Stomach smooth muscle (tissue), 2 donors: ENCODE measurements at regions not wholly inside any gene's neighbourhood (a gene's known extent, or its start where the extent isn't known, plus 50 kb on each side); places are given as distances from the start of the nearest gene placed in this dataset.

ENCODE experiments used
- H3K27ac ChIP-seq: one replicate; pipeline ENCODE4 v1.7.0; 2013; ENCODE audit warnings: mild to moderate bottlenecking, low read length, inconsistent platforms
- H3K27me3 ChIP-seq, 2 donors: one replicate each; pipeline ENCODE4 v1.7.0; 2013; ENCODE audit warnings: low read length in 2 of 2; ENCODE audit not compliant: insufficient read depth in 2 of 2, control insufficient read depth in 1 of 2
- H3K36me3 ChIP-seq, 2 donors: one replicate each; pipeline ENCODE4 v1.7.0; 2013; ENCODE audit warnings: low read length in 2 of 2; ENCODE audit not compliant: control insufficient read depth in 2 of 2, insufficient read depth in 2 of 2
- H3K4me1 ChIP-seq: one replicate; pipeline ENCODE4 v1.7.0; 2013; ENCODE audit warnings: low read length; ENCODE audit not compliant: control insufficient read depth, insufficient read depth
- H3K4me3 ChIP-seq, 2 donors: one replicate each; pipeline ENCODE4 v1.7.0; 2013; ENCODE audit warnings: low read length in 2 of 2
- H3K9ac ChIP-seq, 2 donors: one replicate each; pipeline ENCODE4 v1.7.0; 2013; ENCODE audit warnings: low read length in 2 of 2, mild to moderate bottlenecking in 1 of 2
- H3K9me3 ChIP-seq, 2 donors: one replicate each; pipeline ENCODE4 v1.7.0; 2013; ENCODE audit warnings: low read length in 2 of 2; ENCODE audit not compliant: control insufficient read depth in 2 of 2
- donor health status: healthy.
- donor health status: Pancreatic carcinoma.

DNA sequence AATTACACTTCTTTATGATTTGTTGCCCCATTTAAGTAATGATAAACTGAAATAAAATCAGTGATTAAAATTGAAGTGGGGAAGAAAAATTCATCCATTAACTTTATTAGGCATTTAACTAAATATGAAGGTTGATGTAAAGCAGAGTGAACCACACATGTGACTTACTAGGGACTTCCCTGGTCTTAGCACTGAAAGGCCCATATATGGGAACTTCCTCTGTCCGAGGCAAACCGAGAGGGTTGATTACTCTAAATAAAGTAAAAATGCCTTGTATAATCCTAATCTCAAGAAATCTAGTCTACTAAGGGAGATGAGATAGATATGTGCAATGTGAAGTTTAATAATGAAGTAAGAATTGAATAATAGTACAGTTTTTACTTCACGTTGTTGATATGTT, 403.9 kb upstream of the RPS6KA3 start:
- H3K9me3 ChIP-seq = no peaks in the 10 kb centered on the region
- no peaks in the 10 kb centered on the region for H3K27me3 ChIP-seq
- no peak overlapping the region for H3K27ac ChIP-seq
- H3K36me3 ChIP-seq = no peaks in the 10 kb centered on the region
- H3K9ac ChIP-seq = no peak overlapping the region
- H3K4me3 ChIP-seq = no peak overlapping the region
- no peaks in the 10 kb centered on the region for H3K4me1 ChIP-seq

DNA sequence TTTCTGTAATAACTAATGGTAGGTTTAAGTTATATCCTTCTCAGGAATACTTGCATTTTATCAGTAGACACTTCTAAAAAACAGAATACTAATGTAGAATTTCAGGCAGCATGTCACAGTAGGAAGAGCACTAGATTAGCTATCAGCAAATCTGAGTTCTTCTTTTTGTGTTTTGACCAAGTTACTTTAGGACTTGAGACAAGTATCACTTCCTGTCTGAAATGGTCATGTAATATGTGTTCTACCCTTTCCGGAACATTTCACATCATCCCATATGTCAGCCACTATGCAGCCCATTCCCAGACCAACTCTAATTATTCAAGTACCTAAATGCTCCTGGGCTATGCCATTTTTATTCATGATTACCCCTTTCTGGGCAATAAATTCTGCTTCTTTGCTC, 401.8 kb upstream of the RPS6KA3 start:
- no peak overlapping the region for H3K9ac ChIP-seq
- H3K9me3 ChIP-seq = no peaks in the 10 kb centered on the region
- H3K4me3 ChIP-seq = no peak overlapping the region
- H3K4me1 ChIP-seq = no peaks in the 10 kb centered on the region
- no peaks in the 10 kb centered on the region for H3K27me3 ChIP-seq
- H3K27ac ChIP-seq = no peak overlapping the region
- H3K36me3 ChIP-seq = no peaks in the 10 kb centered on the region

DNA sequence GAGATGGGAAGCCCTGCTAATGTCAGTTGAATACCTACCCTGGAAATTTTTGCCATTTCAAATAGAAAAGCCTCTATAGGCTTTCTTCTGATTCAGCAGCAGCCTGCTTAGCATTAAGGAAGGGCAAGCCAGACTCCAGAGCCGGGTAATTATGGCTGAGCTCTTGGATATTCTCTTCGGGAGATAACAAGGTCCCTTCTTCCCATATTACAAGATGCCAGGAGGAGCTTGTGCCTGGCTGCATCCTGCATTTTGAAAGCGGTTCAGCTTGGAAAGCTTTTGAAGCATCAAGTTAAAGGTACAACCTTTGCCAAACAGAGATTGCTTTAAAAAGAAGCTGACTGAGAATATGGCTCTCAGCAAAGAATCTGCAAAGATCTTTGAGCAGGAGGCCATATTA, 399.6 kb upstream of the RPS6KA3 start:
- H3K4me1 ChIP-seq = no peaks in the 10 kb centered on the region
- H3K9ac ChIP-seq = no peak overlapping the region
- no peaks in the 10 kb centered on the region for H3K9me3 ChIP-seq
- H3K36me3 ChIP-seq = no peaks in the 10 kb centered on the region
- H3K4me3 ChIP-seq = no peak overlapping the region
- H3K27ac ChIP-seq = no peak overlapping the region
- no peaks in the 10 kb centered on the region for H3K27me3 ChIP-seq

DNA sequence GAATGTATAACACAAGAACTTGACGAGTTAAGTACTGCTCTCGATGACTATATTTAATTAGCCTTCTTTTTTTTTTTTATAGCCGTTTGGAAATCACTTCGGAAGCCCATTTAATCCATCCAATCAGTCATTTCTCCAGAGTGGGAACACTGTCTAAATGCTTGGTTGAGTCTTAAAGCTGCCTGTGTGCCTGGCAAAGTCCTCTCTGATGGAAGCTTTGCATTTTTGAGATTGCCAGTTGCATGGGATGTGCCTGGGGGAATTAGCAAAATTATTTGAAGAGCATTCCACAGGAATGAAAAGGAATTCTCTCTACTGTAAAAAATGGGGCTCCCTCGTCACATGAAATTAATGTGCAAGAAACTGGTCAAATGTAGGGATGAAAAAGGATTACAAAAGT, 398.8 kb upstream of the RPS6KA3 start:
- Histone ChIP-seq H3K36me3 (no peaks in the 10 kb centered on the region), H3K4me3 (no peak overlapping the region), H3K4me1 (no peaks in the 10 kb centered on the region), H3K27me3 (no peaks in the 10 kb centered on the region), H3K9me3 (no peaks in the 10 kb centered on the region), H3K27ac (no peak overlapping the region), H3K9ac (no peak overlapping the region)

GRCh38 chrX:20664774-20665173, 398.1 kb upstream of the RPS6KA3 start:
- H3K27ac ChIP-seq = no peak overlapping the region
- H3K36me3 ChIP-seq = no peaks in the 10 kb centered on the region
- no peak overlapping the region for H3K9ac ChIP-seq
- H3K9me3 ChIP-seq = no peaks in the 10 kb centered on the region
- no peaks in the 10 kb centered on the region for H3K27me3 ChIP-seq
- H3K4me3 ChIP-seq = no peak overlapping the region
- no peaks in the 10 kb centered on the region for H3K4me1 ChIP-seq

DNA sequence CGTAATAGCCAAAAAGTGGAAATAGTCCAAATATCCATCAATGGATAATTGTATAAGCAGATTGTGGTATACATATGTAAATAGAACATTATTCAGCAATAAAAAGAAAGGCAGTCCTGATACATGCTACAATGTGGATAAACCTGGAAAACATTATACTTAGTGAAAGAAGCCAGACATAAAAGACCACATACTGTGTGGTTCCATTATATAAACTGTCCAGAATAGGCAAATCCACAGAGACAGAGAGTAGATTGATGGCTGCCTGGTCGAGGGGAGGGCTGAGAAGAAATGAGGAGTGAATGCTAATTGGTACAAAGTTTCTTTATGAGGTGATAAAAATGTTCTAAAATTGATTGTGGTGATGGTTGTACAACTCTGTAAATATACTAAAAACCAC, 397.4 kb upstream of the RPS6KA3 start:
- H3K27me3 ChIP-seq = no peaks in the 10 kb centered on the region
- no peak overlapping the region for H3K9ac ChIP-seq
- no peak overlapping the region for H3K4me3 ChIP-seq
- no peaks in the 10 kb centered on the region for H3K9me3 ChIP-seq
- no peak overlapping the region for H3K27ac ChIP-seq
- no peaks in the 10 kb centered on the region for H3K4me1 ChIP-seq
- H3K36me3 ChIP-seq = no peaks in the 10 kb centered on the region

DNA sequence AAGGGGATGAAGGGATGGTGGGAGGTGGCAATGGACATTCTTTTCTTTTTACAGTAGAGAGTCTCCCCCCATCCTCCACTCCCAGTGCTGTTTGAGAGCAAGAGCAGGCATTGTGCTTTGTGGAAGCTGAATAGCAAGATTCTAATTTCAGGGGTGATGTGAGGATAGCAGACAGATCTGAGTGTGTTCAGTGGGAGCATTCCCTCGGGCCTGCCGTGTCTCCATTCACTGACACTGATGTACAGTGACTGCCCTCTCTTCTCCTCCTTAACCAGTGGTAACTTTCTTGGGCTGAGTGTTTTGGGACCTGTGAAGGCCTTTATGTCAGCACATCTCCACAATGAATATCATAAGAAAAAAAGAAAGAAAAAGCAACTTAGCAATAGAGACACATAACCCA, 396.6 kb upstream of the RPS6KA3 start:
- no peak overlapping the region for H3K4me3 ChIP-seq
- no peaks in the 10 kb centered on the region for H3K27me3 ChIP-seq
- no peaks in the 10 kb centered on the region for H3K9me3 ChIP-seq
- H3K36me3 ChIP-seq = no peaks in the 10 kb centered on the region
- H3K4me1 ChIP-seq = no peaks in the 10 kb centered on the region
- no peak overlapping the region for H3K9ac ChIP-seq
- H3K27ac ChIP-seq = no peak overlapping the region

- Histone ChIP-seq H3K27me3 (no peaks in the 10 kb centered on the region), H3K36me3 (no peaks in the 10 kb centered on the region), H3K27ac (no peak overlapping the region), H3K4me1 (no peaks in the 10 kb centered on the region), H3K9me3 (no peaks in the 10 kb centered on the region), H3K9ac (no peak overlapping the region), H3K4me3 (no peak overlapping the region)
Measured at GRCh38 chrX:20656721-20657120, 390.0 kb upstream of the RPS6KA3 start.

- Histone ChIP-seq H3K36me3 (no peaks in the 10 kb centered on the region), H3K27ac (no peak overlapping the region), H3K9me3 (no peaks in the 10 kb centered on the region), H3K27me3 (no peaks in the 10 kb centered on the region), H3K4me3 (no peak overlapping the region), H3K4me1 (no peaks in the 10 kb centered on the region), H3K9ac (no peak overlapping the region)
Measured at GRCh38 chrX:20654596-20655106, 387.9 kb upstream of the RPS6KA3 start.

- H3K27me3 ChIP-seq = no peaks in the 10 kb centered on the region
- no peak overlapping the region for H3K9ac ChIP-seq
- no peak overlapping the region for H3K27ac ChIP-seq
- H3K9me3 ChIP-seq = no peaks in the 10 kb centered on the region
- no peaks in the 10 kb centered on the region for H3K36me3 ChIP-seq
- H3K4me1 ChIP-seq = no peaks in the 10 kb centered on the region
- no peak overlapping the region for H3K4me3 ChIP-seq
Measured at GRCh38 chrX:20653070-20653469, 386.4 kb upstream of the RPS6KA3 start.

GRCh38 chrX:20641954-20642353, 375.2 kb upstream of the RPS6KA3 start:
- Histone ChIP-seq H3K4me1 (no peaks in the 10 kb centered on the region), H3K9me3 (peaks cover 0 to 4% of the 10 kb centered on the region in 2 donors), H3K27ac (no peak overlapping the region), H3K9ac (no peak overlapping the region), H3K4me3 (no peak overlapping the region), H3K27me3 (no peaks in the 10 kb centered on the region), H3K36me3 (no peaks in the 10 kb centered on the region)
